ENCODE measurements at regions not wholly inside any gene's neighbourhood (a gene's known extent, or its start where the extent isn't known, plus 50 kb on each side); places are given as distances from the start of the nearest gene placed in this dataset.

DNA sequence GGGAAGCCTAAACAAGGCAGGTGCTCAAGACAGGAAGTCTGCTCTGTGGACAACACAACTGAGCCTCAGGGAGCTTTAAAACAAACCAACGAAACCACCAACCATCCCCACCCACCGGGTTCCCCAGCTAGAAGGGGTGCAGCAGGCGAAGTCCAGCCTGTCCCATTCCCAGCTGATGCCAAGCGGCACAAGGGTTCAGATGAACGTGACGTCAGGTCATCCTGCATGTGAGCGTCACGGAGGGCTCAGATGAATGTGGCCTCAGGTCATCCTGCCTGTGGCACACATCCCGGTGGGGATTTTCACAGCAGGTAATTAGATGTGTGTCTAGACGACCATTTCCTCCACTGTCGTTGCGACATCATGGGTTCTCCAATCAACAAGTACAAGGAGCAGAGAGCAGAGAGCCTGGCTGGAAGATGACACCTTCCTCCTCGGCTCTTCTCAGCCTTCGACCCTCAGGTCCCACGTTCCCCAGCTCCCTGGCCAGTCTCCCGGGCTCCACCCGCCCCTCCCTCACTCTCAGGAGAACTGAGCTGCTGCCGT lies 246.5 kb downstream of the FOXL1 start:
- no peak for DNase-seq (ENCODE audit: low read depth in 4 of 4, low spot score in 1 of 4)

DNA sequence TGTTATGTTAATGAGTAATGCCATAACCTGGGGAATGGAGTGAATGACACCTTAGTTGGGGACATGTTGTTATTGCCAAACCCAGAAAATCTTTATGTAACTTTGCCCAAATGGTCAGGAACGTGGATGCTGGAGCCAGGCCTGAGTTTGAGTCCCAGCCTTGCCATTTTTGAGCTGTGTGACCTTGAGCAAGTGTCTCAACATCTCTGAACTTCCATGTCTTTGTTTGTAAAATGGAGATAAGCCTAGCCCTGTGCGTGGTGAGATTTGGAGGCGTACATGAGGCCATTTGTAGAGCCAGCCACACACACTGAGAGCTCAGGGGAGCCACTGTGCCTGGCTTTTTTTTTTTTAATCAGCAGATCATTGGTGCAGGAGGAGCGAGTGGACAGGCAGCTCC lies 247.3 kb downstream of the FOXL1 start:
- DNase-seq (ENCODE audit: low read depth in 4 of 4, low spot score in 1 of 4), result no peak

DNA sequence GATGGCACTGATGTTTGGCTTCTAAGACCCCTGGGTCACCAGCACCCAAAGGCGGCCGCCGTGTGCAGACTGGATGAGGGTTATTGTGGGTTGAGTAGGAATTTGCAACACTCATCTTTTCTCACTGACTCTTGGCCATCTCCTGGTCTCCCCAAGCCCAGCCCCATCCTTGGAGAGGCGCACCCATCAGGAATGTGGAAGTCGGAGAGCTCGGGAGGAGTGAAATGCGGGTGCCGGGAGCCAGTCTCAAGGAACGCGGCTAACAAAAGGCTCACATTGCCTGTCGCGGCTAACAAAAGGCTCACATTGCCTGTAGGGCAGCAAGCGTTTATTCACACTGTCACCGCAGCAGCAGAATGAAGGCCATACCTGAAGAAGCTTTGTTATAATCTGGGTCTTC lies 248.6 kb downstream of the FOXL1 start:
- no peak for DNase-seq (ENCODE audit: low read depth in 4 of 4, low spot score in 1 of 4)

DNA sequence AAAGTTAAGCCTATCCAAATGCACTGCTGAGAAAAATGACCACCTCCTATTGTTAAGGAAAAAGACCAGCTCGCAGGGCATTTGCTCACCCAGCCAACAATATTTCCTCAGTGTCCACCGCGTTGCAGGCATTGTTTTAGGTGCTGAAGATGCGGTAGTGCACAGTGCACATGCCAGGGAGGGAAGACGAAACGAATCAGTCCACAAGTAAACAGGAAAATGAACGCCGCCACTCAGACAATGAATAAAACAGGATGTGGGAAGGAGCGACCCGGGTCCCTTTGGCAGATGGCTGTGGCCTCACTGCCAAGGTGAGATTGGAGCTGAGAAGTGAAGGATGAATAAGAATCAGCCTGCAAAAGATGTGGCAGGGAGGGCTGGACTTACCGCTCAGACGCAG lies 249.2 kb downstream of the FOXL1 start:
- DNase-seq (ENCODE audit: low read depth in 4 of 4, low spot score in 1 of 4), result no peak

DNA sequence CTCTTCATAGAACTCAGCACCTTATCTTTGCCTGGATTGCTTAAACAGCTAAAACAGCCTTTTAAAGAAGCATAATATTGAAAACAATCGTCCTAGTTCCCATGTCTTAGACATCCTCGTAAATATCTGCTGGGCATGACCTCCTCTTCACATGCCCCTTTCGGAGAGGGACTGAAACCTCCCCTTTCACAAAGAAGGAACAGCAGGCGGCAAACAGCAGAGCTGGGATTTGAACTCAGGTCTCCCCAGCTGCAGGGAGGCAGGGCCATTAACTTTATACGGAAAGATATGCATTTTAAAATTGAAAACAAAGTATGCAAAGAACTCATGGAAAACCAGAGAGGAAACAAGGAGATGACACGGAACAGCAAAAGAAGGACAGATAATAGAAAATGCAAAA lies 249.9 kb downstream of the FOXL1 start:
- no peak for DNase-seq (ENCODE audit: low read depth in 4 of 4, low spot score in 1 of 4)

DNA sequence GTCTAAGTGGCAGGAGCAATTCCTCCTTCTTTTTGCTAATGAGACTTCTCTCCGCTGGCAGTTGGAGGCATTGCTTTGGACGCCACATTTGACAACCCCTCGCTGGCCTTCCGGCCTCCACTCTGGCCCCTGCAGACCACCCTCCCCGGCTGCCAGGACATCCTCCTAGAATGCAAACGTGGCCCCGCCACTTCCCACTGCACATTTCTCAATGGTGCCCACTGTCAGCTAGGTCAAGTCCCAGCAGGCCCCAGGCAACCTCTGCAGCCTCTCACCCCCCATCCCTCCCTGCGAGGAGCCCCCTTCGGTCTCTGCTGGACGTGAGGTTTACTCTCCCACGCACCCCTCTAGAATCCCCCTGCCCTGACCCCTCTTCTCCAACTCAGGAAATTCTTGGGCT lies 250.3 kb downstream of the FOXL1 start:
- DNase-seq (ENCODE audit: low read depth in 4 of 4, low spot score in 1 of 4), result no peak

DNA sequence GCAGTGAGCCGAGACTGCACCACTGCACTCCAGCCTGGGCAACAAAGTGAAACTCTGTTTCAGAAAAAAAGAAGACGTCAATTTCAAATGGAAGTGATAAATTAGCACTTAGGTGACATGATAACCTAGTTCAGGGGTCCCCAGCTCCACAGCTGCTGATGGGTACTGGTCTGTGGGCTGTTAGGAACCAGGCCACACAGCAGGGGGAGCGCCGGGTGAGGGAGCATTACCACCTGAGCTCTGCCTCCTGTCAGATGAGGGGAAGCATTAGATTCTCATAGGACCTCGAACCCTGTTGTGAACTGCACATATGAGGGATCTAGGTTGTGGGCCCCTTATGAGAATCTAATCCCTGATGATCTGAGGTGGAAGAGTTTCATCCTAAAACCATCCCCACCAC lies 253.0 kb downstream of the FOXL1 start:
- DNase-seq (ENCODE audit: low read depth in 4 of 4, low spot score in 1 of 4), result no peak

DNA sequence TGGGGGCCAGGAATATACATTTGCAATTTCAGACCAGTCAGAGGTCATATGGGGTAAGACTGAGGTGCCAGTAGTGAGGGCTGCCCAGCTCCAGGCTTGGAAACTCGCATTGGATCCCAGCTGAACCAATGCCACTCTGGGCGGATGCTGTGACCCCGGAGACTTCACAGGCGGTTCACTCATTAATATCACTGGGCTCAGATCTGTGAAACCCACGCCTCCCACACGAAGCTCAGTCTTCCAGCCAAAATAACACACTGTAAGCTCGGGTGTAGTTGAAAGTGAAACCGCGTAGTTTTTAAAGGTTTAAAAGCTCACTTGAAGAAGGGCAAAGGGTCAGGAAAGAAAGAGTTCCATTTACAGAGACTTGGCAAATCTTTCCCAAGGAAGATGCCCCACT lies 254.8 kb downstream of the FOXL1 start:
- no peak for DNase-seq (ENCODE audit: low read depth in 4 of 4, low spot score in 1 of 4)

DNA sequence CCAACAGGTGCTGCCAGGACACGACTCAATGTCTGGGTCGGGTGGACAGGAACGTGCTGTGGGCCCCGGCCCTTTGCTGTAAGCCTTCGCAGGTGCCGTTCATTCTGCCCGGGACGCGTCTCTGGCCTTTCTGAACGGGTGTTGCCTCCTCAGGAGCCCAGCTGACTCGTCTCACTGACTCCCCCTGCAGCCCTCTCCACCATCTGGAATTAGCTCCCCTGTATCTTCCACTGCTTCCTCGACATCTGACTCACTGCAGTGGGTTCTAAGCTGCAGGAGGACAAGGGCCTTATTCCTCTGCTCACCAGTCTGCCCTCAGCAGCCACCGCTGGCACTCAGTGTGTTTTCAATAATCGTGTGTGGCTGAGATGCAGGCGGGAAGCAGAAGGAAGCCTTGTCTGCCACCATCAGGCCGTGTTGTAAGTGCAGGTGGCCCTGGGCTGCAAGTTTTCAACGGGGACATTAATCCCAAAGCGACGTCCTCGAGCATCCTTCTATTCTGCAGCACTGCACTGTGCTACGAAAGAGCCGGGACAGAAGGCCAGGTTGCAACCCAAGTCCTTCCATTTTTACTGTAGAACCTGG lies 256.2 kb downstream of the FOXL1 start:
- DNase-seq (ENCODE audit: low read depth in 4 of 4, low spot score in 1 of 4), result no peak

DNA sequence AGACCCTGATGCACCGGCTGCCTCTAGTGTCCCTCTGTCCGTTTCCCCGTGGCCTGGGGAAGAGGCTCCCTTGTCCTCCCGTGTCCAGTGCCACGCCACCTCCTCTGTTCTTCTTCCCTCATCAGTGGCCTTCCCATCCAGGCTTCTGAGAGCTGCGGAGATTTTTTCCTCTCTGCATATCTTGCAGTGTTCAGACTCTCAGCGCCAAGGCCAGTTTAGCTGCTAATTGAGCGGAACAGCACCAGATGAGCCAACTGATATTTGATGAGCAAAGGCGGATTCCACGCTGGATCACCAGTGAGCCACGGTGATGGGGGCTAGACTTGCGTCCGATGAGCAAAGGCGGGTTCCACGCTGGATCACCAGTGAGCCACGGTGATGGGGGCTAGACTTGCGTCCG lies 257.6 kb downstream of the FOXL1 start:
- DNase-seq (ENCODE audit: low read depth in 4 of 4, low spot score in 1 of 4), result no peak

DNA sequence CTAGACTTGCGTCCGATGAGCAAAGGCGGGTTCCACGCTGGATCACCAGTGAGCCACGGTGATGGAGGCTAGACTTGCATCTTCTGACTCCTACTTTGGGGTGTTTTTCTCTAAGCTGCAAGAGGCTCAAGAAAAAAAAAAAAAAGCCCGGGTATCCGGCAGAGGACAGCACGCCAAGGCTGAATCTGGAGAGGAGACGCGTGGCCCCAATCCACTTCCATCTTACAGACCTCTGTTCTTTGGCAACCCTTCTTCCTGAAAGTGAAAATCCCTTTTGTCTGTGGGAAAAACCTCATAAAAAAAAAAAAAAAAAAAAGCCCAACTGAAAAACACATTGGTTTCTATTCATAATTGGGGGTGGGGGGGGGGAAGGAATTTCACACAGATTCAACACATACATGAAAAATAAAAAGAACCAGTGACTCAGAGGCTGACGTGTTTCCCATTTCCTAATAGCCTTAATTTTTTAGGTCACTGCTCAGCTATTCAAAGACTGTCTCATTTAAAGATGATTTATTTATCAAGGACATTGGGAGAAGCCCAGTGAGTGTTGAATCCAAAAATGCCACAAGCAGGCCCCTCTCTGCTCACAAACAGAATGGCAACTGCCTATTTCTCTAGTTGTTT lies 258.3 kb downstream of the FOXL1 start:
- no peak for DNase-seq (ENCODE audit: low read depth in 4 of 4, low spot score in 1 of 4)

DNA sequence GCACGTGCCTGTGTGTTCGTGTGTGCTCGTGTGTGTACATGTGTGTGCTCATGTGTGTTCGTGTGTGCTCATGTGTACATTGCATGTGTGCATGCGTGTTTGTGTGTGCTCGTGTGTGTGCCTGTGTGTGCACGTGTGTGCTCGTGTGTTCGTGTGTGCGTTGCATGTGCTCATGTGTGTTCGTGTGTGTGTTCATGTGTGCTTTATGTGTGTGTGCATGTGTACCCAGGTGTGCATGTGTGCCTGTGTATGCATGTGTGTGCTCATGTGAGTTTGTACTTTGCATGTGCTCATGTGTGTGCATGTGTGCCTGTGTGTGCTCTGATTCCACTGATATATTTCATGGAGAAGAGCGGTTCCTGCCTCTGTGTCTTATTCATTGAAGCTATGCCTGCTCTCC lies 265.5 kb downstream of the FOXL1 start:
- DNase-seq (ENCODE audit: low read depth in 4 of 4, low spot score in 1 of 4), result no peak

DNA sequence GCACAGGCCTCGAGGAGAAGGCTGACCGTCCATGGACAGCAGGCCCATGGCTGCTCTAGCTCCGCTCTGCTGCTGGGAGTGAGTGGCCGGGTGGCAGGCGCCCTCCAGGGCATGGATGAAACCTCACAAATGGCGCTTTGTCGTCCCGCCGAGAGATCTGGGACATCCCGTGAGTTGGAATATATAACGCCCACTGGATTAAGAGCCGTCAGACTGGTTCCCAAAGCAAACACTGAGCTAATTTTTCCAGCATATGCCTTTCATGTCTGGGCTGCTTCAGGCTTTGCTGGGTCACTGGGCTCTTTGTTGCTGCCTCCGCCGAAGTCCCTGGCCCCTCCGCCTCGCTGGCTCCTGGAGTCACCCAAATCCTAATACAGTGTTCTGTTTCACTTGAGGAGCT lies 266.3 kb downstream of the FOXL1 start:
- no peak for DNase-seq (ENCODE audit: low read depth in 4 of 4, low spot score in 1 of 4)

DNA sequence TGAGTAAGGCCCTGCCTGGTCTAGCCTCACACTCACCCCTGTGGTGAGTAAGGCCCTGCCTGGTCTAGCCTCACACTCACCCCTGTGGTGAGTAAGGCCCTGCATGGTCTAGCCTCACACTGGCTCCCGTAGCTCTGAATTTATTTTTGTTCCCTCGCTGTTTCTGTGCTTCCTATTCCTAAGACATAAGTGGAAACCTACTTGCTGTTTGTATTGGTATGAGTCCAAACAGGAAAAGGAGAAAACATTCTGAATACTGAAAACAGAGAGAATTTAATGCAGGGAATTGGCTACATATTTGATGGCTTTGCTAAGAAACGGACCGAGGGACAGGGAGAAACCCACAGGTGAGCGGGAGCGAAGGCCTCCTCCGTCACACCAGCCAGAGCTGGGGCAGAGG lies 267.8 kb downstream of the FOXL1 start:
- DNase-seq (ENCODE audit: low read depth in 4 of 4, low spot score in 1 of 4), result no peak

DNA sequence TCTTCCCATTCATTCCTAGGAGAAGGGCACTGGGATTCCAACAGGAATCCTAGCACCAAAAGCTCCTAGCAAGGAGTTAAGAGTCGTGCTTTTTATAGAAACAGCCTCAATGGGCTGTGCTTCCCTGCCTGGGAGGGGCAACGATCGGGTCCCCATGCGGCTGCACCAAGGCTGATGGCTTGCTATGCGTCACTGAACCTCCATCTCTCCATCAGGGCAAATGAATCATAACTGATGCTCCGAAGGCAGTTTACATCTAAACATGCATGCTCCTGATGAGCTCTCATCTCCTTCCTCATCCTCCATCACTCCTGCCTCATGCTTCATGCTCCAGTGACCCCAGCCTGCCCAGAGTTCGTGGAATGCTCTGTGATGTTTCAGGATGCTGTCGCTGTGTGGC lies 270.5 kb downstream of the FOXL1 start:
- no peak for DNase-seq (ENCODE audit: low read depth in 4 of 4, low spot score in 1 of 4)

DNA sequence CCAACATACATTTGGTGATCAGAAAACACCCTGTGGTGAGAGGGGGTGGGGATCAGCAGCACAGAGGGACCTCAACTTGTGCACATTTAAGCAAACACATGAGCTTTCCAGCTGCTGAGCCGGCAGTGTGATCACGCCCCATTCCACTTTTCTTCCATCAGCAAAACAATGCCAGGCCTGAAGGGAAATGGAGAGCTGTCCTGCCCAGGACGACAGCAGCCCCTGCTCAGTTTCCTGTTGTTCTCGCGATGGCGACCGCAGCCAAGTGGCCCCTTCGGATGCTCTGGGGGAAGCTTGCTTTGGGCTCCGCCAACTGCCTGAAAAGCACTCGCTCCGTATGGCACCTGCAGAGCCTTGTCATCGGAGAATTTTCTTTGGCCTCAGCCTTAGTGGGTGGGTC lies 272.3 kb downstream of the FOXL1 start:
- no peak for DNase-seq (ENCODE audit: low read depth in 4 of 4, low spot score in 1 of 4)

DNA sequence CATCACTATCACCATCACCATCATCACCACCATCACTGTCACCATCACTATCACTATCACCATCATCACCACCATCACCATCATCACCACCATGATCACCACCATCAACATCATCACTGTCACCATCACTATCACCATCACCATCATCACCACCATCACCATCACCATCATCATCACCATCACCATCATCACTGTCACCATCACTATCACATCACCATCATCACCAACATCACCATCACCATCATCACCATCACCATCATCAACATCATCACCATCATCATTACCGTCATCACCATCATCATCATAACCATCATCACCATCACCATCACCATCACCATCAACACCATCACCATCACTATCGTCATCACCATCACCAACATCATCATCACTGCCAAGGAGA lies 273.8 kb downstream of the FOXL1 start:
- DNase-seq (ENCODE audit: low read depth in 4 of 4, low spot score in 1 of 4), result no peak

DNA sequence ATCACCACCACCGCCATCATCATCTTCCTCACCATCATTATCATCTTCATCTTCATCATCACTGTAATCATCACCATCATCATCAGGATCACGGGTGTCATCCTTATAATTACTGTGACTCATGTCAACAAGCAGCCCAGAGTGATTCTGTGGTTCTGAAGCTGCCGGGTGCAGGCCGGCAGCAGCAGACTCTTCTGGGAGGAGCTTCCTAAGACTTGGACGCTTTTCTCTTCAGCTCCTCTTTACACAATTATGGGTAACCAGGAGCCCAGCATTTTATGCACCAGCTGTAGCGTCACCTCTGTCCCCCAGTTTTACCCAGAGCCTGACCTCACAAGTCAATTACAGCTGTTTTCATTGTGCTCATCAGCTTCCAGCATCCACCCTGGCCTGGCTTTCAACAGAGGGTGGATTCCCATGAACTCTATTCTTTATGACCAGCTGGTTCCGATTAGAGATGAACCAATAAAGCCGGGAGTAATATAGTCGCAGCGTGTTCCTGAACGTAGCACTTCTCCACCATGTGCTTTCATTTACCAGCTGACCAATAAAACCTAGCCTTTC lies 275.8 kb downstream of the FOXL1 start:
- DNase-seq (ENCODE audit: low read depth in 4 of 4, low spot score in 1 of 4), result no peak

DNA sequence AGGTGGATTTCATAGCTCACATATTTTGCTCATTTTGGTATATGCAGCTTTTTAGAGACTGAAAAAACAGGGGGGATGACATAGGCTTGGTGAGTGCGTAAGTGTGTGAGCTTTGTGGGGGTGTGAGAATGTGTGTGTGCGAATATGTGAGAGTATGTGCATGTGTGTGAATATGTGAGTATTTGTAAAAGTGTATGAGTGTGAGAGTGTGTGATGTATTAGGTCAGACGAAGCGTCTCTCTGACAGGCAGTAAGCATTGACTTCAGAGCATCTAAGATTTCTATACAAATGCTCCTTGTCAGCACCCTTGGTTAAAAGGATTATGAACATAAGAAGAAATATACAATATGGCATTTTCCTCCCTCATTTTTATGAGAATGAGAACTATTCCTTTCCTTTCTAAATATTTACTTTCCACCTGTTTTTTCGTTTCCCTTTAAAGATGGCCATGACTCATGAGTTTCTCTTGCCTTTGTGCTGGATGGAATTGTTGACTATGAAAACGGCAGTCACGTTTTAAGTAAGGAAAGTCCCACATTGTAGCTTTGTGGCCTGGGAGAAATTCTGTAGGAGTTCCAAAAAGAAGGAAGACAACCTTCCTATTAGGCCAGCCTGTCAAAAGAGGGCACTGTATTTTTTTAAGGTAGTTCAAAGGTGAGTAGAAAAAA lies 276.4 kb downstream of the FOXL1 start:
- DNase-seq (ENCODE audit: low read depth in 4 of 4, low spot score in 1 of 4), result no peak

DNA sequence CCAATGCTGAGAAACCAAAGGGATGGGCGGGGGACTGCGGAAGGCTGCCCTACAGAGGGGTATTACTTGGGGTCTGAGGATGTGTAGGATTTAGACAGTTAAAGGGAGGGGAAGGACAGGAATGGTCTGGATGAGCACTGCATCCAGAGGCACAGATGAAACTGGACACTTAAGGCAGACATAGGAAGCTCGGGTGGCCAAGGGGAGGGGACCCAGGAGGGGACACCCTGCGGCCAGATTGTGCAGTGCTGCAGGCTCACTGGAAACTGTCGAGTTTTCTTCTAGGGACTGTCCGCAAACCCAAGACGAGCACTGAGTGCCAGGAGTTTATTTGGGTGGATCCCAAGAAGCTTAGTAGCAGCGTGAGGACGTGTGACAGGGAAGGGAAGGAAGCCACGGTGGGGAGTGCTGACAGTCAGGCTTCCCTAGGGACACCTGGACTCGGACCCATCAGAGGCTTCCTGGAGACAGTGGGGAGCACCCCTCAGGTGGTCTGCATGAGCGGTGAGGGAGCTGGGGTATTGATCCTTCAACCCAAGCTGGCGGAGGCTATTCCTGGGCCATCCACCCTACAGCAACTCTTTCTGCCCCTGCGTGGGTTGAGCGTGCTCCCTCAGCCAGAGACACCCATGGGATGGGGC lies 278.7 kb downstream of the FOXL1 start:
- no peak for DNase-seq (ENCODE audit: low read depth in 4 of 4, low spot score in 1 of 4)

DNA sequence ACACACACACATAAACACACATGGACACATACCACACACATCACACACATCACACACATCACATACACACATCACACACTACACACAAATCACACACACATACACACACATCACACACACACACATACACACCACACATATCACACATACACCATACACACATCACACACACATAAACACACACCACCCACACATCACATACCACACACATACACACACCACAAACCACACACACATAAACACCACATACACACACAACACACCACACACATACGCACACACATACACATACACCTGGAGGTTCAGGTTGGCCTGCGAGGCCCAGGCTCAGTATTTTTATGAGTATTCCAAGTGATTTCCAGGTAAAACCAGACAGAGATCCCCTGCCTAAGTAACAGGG lies 279.5 kb downstream of the FOXL1 start:
- no peak for DNase-seq (ENCODE audit: low read depth in 4 of 4, low spot score in 1 of 4)

DNA sequence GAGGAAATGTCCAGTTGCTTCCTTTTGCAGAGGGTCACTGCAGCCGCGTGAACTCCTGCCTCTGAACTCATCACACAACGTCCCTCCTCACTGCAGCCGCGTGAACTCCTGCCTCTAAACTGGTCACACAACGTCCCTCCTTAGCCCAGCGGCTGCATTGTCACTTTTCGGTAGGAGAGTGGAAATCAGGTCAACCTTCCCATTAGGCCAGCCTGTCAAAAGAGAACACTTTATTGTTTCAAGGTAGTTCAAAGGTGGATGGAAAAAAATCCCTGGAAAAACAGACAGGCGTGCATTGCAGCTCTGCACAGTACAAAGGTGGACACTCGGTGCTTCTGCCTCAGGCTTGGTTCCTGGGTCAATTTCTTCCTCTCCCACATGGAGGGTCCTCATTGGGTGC lies 280.2 kb downstream of the FOXL1 start:
- no peak for DNase-seq (ENCODE audit: low read depth in 4 of 4, low spot score in 1 of 4)
